WTC11 (cell line): ENCODE measurements at regions not wholly inside any gene's neighbourhood (a gene's known extent, or its start where the extent isn't known, plus 50 kb on each side); places are given as distances from the start of the nearest gene placed in this dataset.

Source experiments
- ATAC-seq: fragments of 200-7000 bp; cut with Tn5 transposase; 2 replicates; pipeline ENCODE4 v1.10.0; 2021; ENCODE audit warnings: mild to moderate bottlenecking, moderate library complexity
- CTCF ChIA-PET: fragments of 300-600 bp; sonication (Branson Sonifier 250); formaldehyde crosslinking; loops from one replicate; lab custom pipeline; 2021; ENCODE audit warnings: antibody characterized with exemption; lab: Charles Lee
- POLR2A ChIA-PET: fragments of 350-600 bp; sonication (Branson Sonifier 250); formaldehyde crosslinking; loops from one replicate; lab custom pipeline; 2021; ENCODE audit warnings: antibody characterized with exemption; lab: Charles Lee
- DNase-seq: peaks from one replicate; pipeline ENCODE4 v3.0.0; 2021; ENCODE audit warnings: low spot score
- H3K27ac Mint-ChIP-seq: 2 replicates; pipeline ENCODE4 v1.8.0; 2021; ENCODE audit warnings: mixed read lengths
- H3K27me3 Mint-ChIP-seq: 2 replicates; pipeline ENCODE4 v1.8.0; 2021; ENCODE audit warnings: low read depth, mild to moderate bottlenecking, moderate library complexity, mixed read lengths
- H3K36me3 Mint-ChIP-seq: 2 replicates; pipeline ENCODE4 v1.8.0; 2021; ENCODE audit warnings: mixed read lengths
- H3K4me1 Mint-ChIP-seq: 2 replicates; pipeline ENCODE4 v1.8.0; 2022; ENCODE audit warnings: mixed read lengths
- H3K4me3 Mint-ChIP-seq: 2 replicates; pipeline ENCODE4 v1.8.0; 2021; ENCODE audit warnings: mild to moderate bottlenecking, moderate library complexity, mixed read lengths
- H3K9me3 Mint-ChIP-seq: 2 replicates; pipeline ENCODE4 v1.8.0; 2021; ENCODE audit warnings: mixed read lengths
- CREB1 ChIP-seq: sonication (generic); formaldehyde crosslinking; IDR thresholded peaks from 2 replicates; pipeline ENCODE4 v1.8.0; 2023; ENCODE audit warnings: mild to moderate bottlenecking, missing genetic modification reagents
- CTCF ChIP-seq: fragments of 200-600 bp; IDR thresholded peaks from 2 replicates; pipeline ENCODE4 v1.8.0; 2022; ENCODE audit warnings: antibody characterized with exemption
- E2F4 ChIP-seq: sonication (generic); formaldehyde crosslinking; IDR thresholded peaks from 2 replicates; pipeline ENCODE4 v1.8.1; 2022; ENCODE audit warnings: low read depth, mild to moderate bottlenecking, moderate library complexity, missing genetic modification reagents, borderline replicate concordance
- ELF4 ChIP-seq: sonication (generic); formaldehyde crosslinking; IDR thresholded peaks from 2 replicates; pipeline ENCODE4 v1.8.1; 2022; ENCODE audit warnings: low read depth, mild to moderate bottlenecking, moderate library complexity, missing genetic modification reagents
- ERG ChIP-seq: fragments of 250-450 bp; sonication (Bioruptor Pico); IDR thresholded peaks from 2 replicates; pipeline ENCODE4 v1.8.0; 2021; ENCODE audit warnings: mild to moderate bottlenecking
- FOXJ3 ChIP-seq: sonication (generic); formaldehyde crosslinking; IDR thresholded peaks from 2 replicates; pipeline ENCODE4 v1.9.0; 2021; ENCODE audit warnings: missing genetic modification reagents, mild to moderate bottlenecking, borderline replicate concordance
- FOXK1 ChIP-seq: sonication (generic); formaldehyde crosslinking; IDR thresholded peaks from 2 replicates; pipeline ENCODE4 v1.8.0; 2022; ENCODE audit warnings: mild to moderate bottlenecking, moderate library complexity, missing genetic modification reagents
- NFATC4 ChIP-seq: fragments of 250-450 bp; sonication (Bioruptor Pico); IDR thresholded peaks from 2 replicates; pipeline ENCODE4 v1.9.0; 2021; ENCODE audit warnings: mild to moderate bottlenecking
- NFE2L1 ChIP-seq: sonication (generic); formaldehyde crosslinking; IDR thresholded peaks from 2 replicates; pipeline ENCODE4 v1.8.1; 2023; ENCODE audit warnings: missing genetic modification reagents
- NR1H2 ChIP-seq: sonication (generic); formaldehyde crosslinking; IDR thresholded peaks from 2 replicates; pipeline ENCODE4 v1.9.0; 2021; ENCODE audit warnings: mild to moderate bottlenecking, moderate library complexity, missing genetic modification reagents
- NR2C2 ChIP-seq: sonication (generic); formaldehyde crosslinking; IDR thresholded peaks from 2 replicates; pipeline ENCODE4 v1.8.0; 2022; ENCODE audit warnings: mild to moderate bottlenecking, missing genetic modification reagents
- NR3C1 ChIP-seq: sonication (generic); formaldehyde crosslinking; conservative IDR thresholded peaks from 2 replicates; pipeline ENCODE4 v1.8.1; 2023; ENCODE audit warnings: low read depth, mild to moderate bottlenecking, missing genetic modification reagents
- PRDM15 ChIP-seq: sonication (generic); formaldehyde crosslinking; IDR thresholded peaks from 2 replicates; pipeline ENCODE4 v1.8.0; 2022; ENCODE audit warnings: missing genetic modification reagents
- RELA ChIP-seq: sonication (generic); formaldehyde crosslinking; IDR thresholded peaks from 2 replicates; pipeline ENCODE4 v1.8.1; 2022; ENCODE audit warnings: missing genetic modification reagents, mild to moderate bottlenecking, borderline replicate concordance
- SP1 ChIP-seq: sonication (generic); formaldehyde crosslinking; conservative IDR thresholded peaks from 2 replicates; pipeline ENCODE4 v1.8.1; 2022; ENCODE audit warnings: missing genetic modification reagents
- ZNF425 ChIP-seq: fragments of 250-450 bp; sonication (Bioruptor Pico); conservative IDR thresholded peaks from 2 replicates; pipeline ENCODE4 v1.9.0; 2021; ENCODE audit warnings: mild to moderate bottlenecking
- ZNF512 ChIP-seq: sonication (generic); formaldehyde crosslinking; IDR thresholded peaks from 2 replicates; pipeline ENCODE4 v1.8.1; 2022; ENCODE audit warnings: missing genetic modification reagents, borderline replicate concordance

- Mint-ChIP-seq H3K9me3 (no peaks in the 10 kb centered on the region), H3K36me3 (no peaks in the 10 kb centered on the region), H3K4me1 (peaks cover 25% of the 10 kb centered on the region), H3K4me3 (no peak overlapping the region), H3K27ac (no peak overlapping the region), H3K27me3 (no peaks in the 10 kb centered on the region)
- POLR2A ChIA-PET, result no interaction called here
- CTCF ChIA-PET, result interaction anchor here (1.1 to 2.5 kb wide), 7 partner anchors 21 to 1434 kb away, joined by 3 to 12 read pairs (median 8); no protein-coding TSS in a partner anchor
- no peak for TF ChIP-seq ELF4 (CRISPR knock-in tag)
- TF ChIP-seq FOXJ3 (CRISPR knock-in tag), result no peak
- TF ChIP-seq NFE2L1 (CRISPR knock-in tag), result no peak
- no peak for TF ChIP-seq FOXK1
- TF ChIP-seq CREB1 (CRISPR knock-in tag), result no peak
- TF ChIP-seq NFATC4 (CRISPR knock-in tag), result no peak
- TF ChIP-seq NR3C1 (CRISPR knock-in tag), result no peak
- TF ChIP-seq NR2C2 (CRISPR knock-in tag), result no peak
- no peak for TF ChIP-seq ERG (CRISPR knock-in tag)
- no peak for TF ChIP-seq NR1H2 (CRISPR knock-in tag)
- TF ChIP-seq ZNF425 (CRISPR knock-in tag), result no peak
- TF ChIP-seq RELA (CRISPR knock-in tag), result no peak
- TF ChIP-seq E2F4 (CRISPR knock-in tag), result no peak
- TF ChIP-seq PRDM15, result no peak
- no peak for TF ChIP-seq ZNF512 (CRISPR knock-in tag)
- no peak for DNase-seq
- ATAC-seq, result no peak
Measured at GRCh38 chr5:90162324-90162723, 247.2 kb downstream of the CETN3 start.

GRCh38 chr5:90161414-90161813 is 248.1 kb downstream of the CETN3 start:
- DNase-seq, result peak; percentile 67
- Mint-ChIP-seq H3K27ac (no peak overlapping the region), H3K4me3 (no peak overlapping the region), H3K27me3 (no peaks in the 10 kb centered on the region), H3K36me3 (no peaks in the 10 kb centered on the region), H3K4me1 (peaks cover 25% of the 10 kb centered on the region), H3K9me3 (no peaks in the 10 kb centered on the region)
- ChIA-PET CTCF (interaction anchor here (0.6 to 2.5 kb wide), 13 partner anchors 9 to 1434 kb away, joined by 3 to 12 read pairs (median 4); no protein-coding TSS in a partner anchor), POLR2A (no interaction called here)
- peak; percentile 98 for ATAC-seq
- TF ChIP-seq NR1H2 (CRISPR knock-in tag) (no peak), CTCF (0 out of 2 replicates have a peak, but pooled peaks have one; percentile 30), SP1 (0 out of 2 replicates have a peak, but pooled peaks have one; percentile 17)
